Right ventricle myocardium inferior (tissue), 1 donor: ENCODE measurements at regions not wholly inside any gene's neighbourhood (a gene's known extent, or its start where the extent isn't known, plus 50 kb on each side); places are given as distances from the start of the nearest gene placed in this dataset.

Experiments used
- ATAC-seq: fragments of 200-7000 bp; cut with Tn5 transposase; one replicate; pipeline ENCODE4 v1.9.1; 2020; ENCODE audit warnings: mild to moderate bottlenecking, moderate library complexity
- DNase-seq: peaks from one replicate; pipeline ENCODE4 v3.0.0; 2021; ENCODE audit errors: missing footprints
- intact Hi-C: fragments of 100-400 bp; cut with DNase I; formaldehyde crosslinking; loops from one replicate; pipeline ENCODE4 v1.11.0; 2022
- donor health status: DM: no; HTN: yes; CAD: no; lungs with severe emphysema.

DNA sequence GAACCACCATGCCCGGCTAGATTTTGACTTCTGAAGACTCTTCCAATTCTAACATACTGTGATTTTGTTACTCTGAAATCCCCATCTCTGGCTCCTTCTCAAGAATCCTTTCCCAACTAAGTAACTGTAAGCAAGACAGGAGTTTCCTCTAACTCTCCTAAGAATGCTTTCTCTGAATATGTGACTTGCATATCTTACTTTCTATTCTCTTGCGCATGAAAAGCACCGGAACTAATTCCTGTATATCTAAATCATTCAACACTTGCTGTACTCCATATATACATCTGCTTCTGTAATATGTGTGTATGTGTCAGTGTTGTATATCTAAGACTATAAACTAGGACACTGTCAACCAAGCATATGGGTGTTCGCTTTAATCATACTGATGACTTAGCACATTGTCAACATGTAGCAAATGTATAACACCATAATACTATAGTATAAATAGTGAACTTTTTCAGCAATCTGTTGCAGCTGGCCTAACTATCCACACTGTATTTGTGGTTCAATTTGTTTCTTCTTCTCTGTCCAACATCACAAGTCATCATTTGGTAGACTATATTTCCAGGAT is 108.1 kb upstream of the PRDM1 start:
- ATAC-seq (no peak), DNase-seq (no peak)
- intact Hi-C loops = no loop called here

DNA sequence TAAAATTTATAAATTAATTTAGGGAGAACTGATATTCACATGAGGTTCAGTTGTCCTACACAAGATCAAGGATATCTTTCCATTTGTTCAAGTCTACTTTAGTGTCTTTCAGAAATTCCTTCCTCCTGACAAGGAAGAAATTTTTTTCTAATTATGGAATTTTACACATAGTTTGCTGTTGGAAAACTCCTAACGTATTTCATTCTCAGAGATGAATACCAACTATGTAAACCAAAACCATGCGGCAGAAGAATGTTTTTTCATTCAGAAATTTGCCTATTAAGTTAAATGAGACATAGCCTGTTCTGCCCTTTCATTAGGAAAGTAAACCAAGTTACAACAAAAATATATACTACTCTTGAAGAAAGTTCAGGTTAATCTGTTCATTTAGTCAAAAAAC is 111.2 kb upstream of the PRDM1 start:
- intact Hi-C loops = no loop called here
- ATAC-seq = no peak

DNA sequence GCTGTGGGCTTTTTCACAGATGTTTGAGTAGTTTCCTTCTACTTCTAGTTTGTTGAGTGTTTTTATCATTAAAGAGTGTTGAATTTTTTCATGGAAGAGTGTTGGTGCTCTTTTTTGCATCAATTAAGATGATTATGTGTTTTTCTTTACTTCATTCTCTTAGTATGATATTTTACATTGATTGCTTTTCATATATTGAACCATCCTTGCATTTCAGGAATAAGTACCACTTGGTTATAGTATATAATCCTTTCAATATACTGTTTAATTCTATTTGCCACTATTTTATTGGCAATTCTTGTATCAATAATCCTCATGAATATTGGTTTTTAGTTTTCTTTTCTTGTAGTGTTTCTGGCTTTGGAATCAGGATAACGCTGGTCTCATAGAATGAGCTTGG is 113.7 kb upstream of the PRDM1 start:
- DNase-seq = no peak
- intact Hi-C loops = no loop called here
- no peak for ATAC-seq

More for the DNA sequence above, 111.2 kb upstream of the PRDM1 start:
- no peak for DNase-seq

DNA sequence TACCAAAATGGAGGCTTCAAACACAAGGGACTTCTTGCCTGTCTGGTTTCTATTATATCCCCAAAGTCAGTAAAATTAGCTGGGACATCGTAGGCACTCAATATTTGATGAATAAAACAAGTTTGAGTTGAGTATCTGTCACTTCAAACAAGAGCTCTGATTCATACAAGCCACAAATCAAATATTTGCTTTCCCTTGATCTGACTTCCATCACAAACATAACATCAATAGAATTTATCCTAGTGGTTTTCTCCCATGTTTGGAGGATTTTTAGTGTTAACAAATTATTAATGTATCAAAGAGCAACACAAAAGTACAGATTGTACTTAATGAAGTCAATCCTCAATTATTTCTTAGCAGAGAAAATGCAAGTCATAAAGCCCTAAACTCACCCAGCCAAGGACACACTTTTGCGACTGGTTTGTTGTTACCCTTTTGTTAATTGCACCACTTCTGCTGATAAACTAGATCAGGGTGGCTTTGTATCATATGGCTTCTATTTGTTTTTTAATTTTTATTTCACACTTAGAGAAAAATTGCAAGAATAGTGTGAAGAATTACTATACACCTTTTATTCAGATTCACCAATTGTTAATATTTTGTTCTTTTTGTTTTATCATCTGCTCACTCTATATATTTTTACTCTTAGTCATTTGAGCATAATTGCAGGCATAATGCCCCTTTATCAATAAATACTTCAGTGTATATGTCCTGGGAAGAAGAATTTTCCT is 117.4 kb upstream of the PRDM1 start:
- intact Hi-C loops = no loop called here
- DNase-seq (no peak), ATAC-seq (no peak)

DNA sequence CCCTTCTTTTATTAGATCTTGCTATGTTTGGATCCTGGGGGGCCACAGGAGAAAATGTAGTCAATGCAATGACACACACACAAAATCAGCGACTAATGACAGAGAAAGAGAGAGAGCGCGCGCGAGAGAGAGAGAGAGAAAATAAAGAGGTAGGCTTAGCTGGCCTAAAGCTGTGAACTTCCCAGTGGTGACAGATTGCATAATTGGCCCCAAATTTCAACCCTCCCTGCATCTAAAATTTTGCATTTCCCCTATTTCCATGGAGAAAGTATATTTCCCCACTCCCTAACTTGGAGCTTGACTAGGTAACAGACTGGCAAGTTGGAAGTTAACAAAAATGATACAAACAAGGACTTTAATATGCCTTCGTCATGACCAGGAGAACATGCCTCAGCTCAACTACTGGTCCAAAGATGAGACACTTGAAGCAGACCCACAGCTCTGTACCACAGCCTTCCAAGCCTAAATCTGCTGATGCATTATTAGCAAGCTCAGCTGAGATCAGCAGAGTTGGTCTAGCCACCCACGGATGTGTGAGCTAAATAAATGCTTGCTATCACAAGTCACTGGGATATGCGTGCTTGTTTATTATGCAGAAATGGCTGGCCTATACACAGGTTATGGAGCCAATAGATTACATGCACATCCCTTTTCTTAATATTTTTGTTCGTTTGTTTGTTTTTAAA is 118.1 kb upstream of the PRDM1 start:
- no peak for ATAC-seq
- intact Hi-C loops = no loop called here
- DNase-seq = no peak

DNA sequence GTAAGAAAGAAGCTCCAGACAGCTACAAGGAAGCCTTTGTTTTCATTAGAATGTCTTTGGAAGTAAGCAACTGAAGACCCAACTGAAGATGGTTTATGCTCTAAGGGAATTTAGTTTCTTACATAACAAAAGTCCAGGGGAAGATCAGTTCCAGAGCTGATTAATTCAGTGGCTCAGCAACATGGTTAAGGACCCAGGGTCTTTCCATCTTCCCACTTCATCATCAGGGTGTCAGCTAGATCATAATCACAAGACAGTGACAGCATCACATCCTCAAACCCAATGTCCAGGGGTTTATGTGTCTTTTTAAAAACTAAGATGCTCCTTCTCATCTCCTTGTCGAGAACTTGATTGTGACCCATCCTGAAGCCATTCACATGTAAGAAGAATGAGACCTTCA is 119.7 kb upstream of the PRDM1 start:
- DNase-seq = no peak
- ATAC-seq = no peak
- intact Hi-C loops = no loop called here

DNA sequence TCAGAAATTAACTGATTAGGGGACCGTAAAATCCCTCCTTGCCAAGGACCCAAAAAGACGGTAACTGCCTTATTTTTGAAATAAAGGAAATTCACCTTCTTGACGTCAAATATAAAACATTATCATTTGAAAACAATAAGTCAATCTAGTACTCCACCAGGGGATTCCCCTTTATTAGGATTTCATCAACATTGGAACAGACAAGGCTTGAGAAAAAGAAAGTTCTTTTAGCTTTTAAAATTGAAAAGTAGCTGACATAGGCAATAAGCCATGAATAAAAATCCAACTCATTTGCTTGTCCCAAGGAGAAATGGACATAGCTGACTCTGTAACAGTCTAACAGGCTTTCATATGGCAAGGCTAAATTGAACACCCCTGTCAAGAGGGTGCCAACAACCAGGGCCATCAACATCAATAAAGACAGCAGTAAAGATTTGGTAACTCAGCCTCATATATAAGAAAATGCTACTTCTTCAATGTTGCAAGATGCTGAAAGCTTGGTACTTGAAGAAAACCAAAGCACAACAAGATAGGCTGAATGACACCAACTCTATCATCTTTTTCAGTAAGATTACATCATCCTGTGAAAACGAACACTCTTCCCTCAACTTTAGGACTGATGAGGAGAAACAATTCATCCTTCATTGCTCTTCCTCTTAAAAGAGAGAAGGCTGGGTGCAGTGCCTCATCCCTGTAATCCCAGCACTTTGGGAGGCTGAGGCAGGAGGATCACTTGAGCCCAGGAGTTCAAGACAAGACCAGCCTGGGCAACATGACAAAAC is 121.0 kb upstream of the PRDM1 start:
- intact Hi-C loops = no loop called here
- ATAC-seq = no peak
- no peak for DNase-seq

DNA sequence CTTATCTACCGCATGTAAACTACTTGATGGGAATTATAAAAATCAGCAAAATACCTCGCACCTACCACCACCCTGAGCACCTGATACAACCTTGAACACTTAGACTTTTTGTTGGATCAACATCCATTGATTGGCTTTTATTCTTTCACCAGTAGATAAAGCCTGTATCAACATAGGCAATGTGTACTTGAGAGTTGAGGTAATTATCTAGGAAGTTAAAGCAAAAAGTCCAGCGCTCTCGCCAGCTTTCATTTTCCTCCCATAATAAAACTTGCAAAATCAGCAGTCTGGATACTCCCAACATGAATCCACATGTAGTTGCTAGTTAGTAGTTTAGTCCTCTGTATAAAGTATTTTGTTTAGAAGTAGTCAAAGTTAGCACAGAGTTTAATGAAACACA is 132.0 kb upstream of the PRDM1 start:
- intact Hi-C loops = no loop called here
- no peak for DNase-seq
- no peak for ATAC-seq

DNA sequence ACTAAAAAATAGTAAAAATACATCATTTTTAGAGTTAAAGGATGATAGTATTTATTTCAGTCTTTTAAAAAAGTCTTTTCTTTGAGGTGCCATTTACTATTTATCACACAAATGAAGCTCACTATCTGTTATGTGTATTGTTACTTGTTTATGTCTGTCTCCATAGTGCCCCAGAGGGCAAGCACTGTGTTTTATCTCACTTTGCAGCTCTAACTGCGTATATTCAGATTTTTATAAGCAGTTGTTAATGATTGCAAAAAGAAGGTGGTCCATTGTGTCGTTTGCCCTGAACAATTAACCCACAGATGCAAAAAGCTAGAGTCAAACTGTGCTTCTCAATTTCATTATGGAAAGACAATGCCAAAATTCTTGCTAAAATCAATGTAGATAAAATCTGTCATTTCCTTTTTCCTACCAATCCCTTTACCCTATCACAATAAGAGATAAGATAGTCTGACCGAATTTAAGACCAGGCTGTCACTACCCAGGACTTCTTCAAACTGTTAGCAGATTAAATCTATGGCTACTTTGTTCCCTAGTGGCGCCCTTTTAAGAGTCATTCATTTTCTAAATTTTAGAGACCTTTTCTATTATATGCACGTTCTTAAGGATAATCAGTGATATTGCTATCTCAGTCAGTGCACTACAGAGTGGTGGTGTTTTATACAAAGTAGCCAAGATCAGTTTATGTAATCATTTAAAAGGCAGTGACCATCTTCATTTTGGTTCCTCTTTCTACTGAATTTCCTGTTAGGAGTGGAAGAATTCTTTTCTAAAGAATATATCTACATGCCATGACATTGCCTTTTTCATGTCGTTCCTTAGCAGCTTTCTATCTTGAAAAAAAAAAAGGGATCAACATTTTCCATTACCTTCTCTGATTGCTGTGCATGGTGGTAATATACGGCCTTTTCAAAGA is 133.1 kb upstream of the PRDM1 start:
- intact Hi-C loops = no loop called here
- ATAC-seq = no peak
- DNase-seq = no peak

DNA sequence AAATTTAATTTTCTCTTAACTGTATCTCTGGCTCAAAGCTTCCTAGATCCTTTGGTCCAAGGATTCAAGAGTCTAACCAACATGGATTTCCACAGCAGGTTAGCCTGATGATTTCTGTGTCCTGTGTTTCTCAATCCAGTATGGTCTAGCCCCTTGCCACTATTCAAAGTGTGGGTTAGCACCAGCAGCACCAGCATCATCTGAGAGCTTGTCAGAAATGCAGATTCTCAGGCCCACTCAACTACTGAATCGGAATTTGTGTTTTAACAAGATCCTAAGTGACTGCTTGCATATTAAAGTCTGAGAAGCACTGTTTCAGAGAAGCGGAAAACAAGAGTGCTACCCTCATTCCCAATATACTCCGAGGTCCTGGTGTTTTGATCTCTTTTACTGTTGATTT is 133.8 kb upstream of the PRDM1 start:
- intact Hi-C loops = no loop called here
- DNase-seq (no peak), ATAC-seq (no peak)

DNA sequence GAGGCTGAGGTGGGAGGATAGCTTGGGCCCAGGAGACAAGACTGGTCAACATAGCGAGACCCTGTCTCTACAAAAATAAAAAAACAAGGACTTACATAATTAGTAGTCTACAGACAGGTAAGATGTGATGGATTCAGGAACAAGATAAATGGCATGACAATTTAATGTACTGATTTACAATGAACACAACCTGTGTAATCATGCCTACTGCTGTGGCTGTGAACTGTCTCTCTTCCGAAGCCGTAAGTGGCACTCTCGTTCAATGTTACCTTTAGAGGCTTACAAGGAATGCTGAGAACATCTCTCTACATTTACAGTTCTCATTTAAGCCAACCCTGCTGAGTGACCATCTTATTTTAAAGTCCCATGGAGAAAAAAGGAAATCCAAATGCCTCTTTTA is 134.8 kb upstream of the PRDM1 start:
- ATAC-seq = no peak
- DNase-seq = no peak
- intact Hi-C loops = no loop called here

DNA sequence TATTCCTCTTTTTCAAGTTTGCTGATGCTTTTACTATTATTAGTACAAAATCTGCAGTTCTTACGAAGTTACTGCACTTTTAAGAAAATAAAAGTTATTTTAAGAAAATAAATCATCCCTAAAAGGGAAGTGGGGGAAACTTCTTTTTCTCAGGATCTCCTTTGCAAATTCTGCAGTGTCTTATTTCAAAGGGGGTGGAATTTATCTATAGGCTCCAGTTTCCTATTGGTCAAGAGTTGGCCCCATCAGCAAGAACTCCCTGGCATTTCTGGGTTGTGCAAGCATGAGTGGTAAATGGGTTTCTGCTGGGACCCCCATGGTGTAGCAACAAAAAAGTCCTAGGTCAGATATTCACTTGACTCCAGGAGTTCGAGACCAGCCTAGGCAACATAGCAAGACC is 136.3 kb upstream of the PRDM1 start:
- no peak for DNase-seq
- intact Hi-C loops = no loop called here
- ATAC-seq = no peak

DNA sequence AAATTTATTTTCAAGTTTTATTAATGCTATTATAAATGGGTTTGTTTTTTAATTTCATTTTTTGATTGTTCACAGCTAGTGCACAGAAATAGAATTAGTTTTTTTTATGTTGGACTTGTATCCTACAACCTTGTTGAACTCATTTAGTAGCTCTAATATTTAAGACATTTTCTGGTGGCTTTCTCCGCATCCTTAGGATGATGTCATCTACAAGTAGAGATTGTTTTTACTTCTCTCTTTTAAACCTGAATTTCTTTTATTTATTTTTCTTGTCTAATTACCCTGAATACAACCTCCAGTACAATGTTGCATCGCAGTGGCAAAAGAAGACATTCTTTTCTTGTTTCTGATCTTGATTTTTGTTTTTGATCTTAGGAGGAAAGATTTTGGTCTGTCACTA is 142.6 kb upstream of the PRDM1 start:
- DNase-seq (no peak), ATAC-seq (no peak)
- intact Hi-C loops = no loop called here

DNA sequence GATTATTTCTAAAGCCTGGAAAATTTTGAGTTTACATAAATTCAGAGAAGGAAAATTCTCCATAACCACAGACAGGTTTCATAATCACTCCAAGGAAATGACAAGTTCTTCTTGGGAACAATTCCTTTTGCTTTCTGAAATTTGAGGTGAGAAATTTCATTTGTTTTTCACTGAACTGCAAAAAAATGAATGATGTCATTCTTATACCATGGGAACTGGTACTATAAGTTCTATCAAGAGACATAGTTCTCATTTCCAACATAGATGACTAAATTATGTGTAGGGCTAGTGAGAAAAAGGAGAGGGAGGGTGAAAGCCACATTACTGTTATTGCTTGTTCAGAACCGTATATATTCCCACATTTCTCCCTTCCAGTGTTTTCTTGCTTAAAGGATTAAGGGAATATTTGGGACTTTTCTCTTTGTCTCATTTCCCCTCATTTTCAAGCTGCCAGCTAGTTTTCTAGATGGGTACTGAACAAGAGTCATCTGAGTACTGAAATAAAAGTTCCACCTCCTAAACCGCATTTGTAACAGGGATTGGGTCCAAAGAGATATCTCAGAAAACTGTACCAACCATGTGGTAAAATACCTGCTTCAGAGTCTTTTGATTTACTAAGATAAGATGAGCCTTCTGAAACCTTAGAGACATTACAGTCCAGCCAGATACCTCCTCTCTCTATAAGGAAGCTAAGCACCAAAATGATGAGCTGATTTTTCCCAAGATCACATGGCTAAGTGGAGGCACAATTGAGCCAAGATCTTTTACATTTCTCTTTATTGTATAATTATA is 144.3 kb upstream of the PRDM1 start:
- DNase-seq (no peak), ATAC-seq (no peak)
- intact Hi-C loops = no loop called here

DNA sequence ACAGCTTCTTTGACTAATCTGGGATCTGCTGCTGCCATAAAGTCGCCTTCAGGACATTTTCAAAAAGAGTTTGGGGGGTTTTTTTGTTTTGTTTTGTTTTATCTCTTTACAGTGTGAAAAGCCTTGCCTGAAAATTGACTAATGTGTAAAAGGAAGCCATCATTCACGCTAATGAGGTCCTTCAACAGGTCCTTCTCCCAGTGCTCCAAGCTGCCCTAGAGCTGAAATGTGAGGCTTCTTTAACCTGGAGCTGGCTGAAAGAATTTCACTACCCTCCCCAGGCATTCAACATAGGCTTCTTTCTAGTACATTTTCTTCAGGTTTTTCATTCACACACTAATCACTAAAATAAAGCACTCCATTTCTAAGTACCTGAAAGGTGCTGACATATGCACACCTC is 145.1 kb upstream of the PRDM1 start:
- ATAC-seq = no peak
- intact Hi-C loops = no loop called here
- no peak for DNase-seq

DNA sequence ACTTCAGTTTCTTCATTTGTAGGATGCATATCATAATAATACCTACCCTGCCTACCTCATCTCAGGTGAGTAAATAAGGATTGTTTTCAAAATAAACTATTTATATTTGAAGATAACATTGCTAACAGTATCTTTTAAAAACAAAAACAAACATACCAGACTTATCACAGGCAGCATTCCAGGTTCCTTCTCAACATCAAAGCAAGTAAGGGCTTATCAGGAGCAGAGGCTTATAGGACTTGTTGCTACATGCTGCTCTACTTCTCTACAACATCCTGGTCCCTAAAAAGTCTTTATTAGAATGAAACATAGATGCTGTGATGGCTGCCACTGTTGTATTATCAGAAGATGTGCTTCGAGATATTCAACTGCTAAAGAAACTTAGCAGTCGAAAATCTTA is 149.2 kb upstream of the PRDM1 start:
- intact Hi-C loops = no loop called here
- DNase-seq = no peak
- ATAC-seq = no peak

DNA sequence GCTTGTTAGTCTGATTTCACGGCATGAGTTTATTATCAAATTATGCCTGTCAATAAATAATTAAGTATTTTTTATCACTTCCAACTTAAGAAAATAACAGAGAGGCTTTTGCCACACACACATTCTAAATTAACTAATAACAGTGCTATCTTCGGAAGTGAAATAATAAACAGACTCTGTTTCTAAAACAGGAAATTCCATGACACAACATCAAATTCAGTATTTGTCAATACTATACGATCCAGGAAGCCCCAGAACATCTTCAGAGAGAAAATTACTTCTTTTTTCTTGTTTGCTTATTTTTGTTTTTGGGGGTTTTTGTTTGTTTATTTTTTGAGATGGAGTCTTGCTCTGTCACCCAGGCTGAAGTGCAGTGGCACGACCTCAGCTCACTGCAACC is 150.7 kb upstream of the PRDM1 start:
- no peak for DNase-seq
- intact Hi-C loops = no loop called here
- no peak for ATAC-seq

DNA sequence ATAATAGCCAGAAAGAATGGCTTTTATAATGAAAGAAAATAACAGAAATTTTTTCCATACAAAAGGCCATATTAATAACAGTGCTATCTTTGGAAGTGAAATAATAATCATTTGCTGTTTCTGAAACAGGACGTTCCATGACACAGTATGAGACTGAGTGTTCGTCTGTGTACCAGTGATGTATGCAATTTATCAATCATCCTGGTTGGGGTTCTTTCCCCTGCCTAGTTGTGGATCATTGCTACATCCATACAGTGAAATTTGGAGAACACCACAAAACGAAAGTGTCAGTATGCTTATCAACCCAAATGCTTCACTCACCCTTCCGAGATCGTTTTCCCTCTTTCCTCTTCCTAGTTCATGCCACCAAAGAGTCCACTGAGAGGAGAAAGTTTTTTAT is 151.4 kb upstream of the PRDM1 start:
- intact Hi-C loops = no loop called here
- DNase-seq = no peak
- ATAC-seq = no peak
